Natural killer cell (primary cell): ENCODE measurements at regions not wholly inside any gene's neighbourhood (a gene's known extent, or its start where the extent isn't known, plus 50 kb on each side); places are given as distances from the start of the nearest gene placed in this dataset.
"Not testable (repeated sequence)": the region's sequence is repeated elsewhere in the genome, so short reads cannot be mapped to it uniquely, and the experiment has no call there.

Source experiments
- ATAC-seq, 3 donors: fragments of 150-1000 bp in 2 of 3; fragments of 200-7000 bp in 1 of 3; cut with Tn5 transposase; 1 replicate in 1 of 3; 2 replicates in 2 of 3; pipeline ENCODE4 v1.10.0; 2021; ENCODE audit warnings: mild to moderate bottlenecking in 2 of 3, moderate library complexity in 2 of 3
- DNase-seq, 2 donors: peaks; one replicate each; pipeline versions ENCODE4 v3.0.0 to v3.0.0-alpha.2; 2013 to 2021; ENCODE audit warnings: mixed read lengths in 1 of 2
- H3K27ac ChIP-seq: one replicate; pipeline ENCODE4 v1.5.1; 2013; ENCODE audit warnings: mild to moderate bottlenecking, low read length
- H3K27me3 ChIP-seq: one replicate; pipeline ENCODE4 v1.6.1; 2013; ENCODE audit warnings: low read length; ENCODE audit not compliant: control insufficient read depth, insufficient read depth
- H3K36me3 ChIP-seq: one replicate; pipeline ENCODE4 v1.6.1; 2013; ENCODE audit warnings: low read length; ENCODE audit not compliant: control insufficient read depth, insufficient read depth
- H3K4me1 ChIP-seq: one replicate; pipeline ENCODE4 v1.6.1; 2013; ENCODE audit warnings: low read length; ENCODE audit not compliant: control insufficient read depth, insufficient read depth
- H3K4me3 ChIP-seq: one replicate; pipeline ENCODE4 v1.5.1; 2013; ENCODE audit warnings: low read length
- H3K9me3 ChIP-seq: one replicate; pipeline ENCODE4 v1.6.1; 2013; ENCODE audit warnings: low read length; ENCODE audit not compliant: control insufficient read depth, insufficient read depth
- H3K27ac Mint-ChIP-seq, 2 donors: one replicate each; pipeline ENCODE4 v1.8.0; 2022; ENCODE audit warnings: mild to moderate bottlenecking in 2 of 2, mixed read lengths in 2 of 2, moderate library complexity in 1 of 2
- H3K27me3 Mint-ChIP-seq, 2 donors: one replicate each; pipeline ENCODE4 v1.8.0; 2022; ENCODE audit warnings: low read depth in 2 of 2, mixed read lengths in 2 of 2
- H3K36me3 Mint-ChIP-seq: one replicate; pipeline ENCODE4 v1.8.0; 2022; ENCODE audit warnings: mixed read lengths
- H3K4me1 Mint-ChIP-seq, 2 donors: one replicate each; pipeline ENCODE4 v1.8.0; 2022; ENCODE audit warnings: mixed read lengths in 2 of 2
- H3K4me3 Mint-ChIP-seq: one replicate; pipeline ENCODE4 v1.8.0; 2022; ENCODE audit warnings: mild to moderate bottlenecking, moderate library complexity, mixed read lengths
- H3K9me3 Mint-ChIP-seq, 2 donors: one replicate each; pipeline ENCODE4 v1.8.0; 2022; ENCODE audit warnings: mixed read lengths in 2 of 2
- WGBS: methylation state at CpG from one replicate; pipeline ENCODE4 v1.1.7; 2013; ENCODE audit warnings: missing lambda C conversion rate; ENCODE audit not compliant: insufficient coverage; 5-methylcytosine and 5-hydroxymethylcytosine counted together
- intact Hi-C: fragments of 100-400 bp; cut with micrococcal nuclease; formaldehyde crosslinking; loops from one replicate; pipeline ENCODE4 v1.14.2; 2022
- TF ChIP-seq, protein P1 (sequence below): fragments of 200-600 bp; IDR thresholded peaks from one replicate; pipeline ENCODE4 v1.8.0; 2022; ENCODE audit warnings: antibody characterized with exemption

DNA sequence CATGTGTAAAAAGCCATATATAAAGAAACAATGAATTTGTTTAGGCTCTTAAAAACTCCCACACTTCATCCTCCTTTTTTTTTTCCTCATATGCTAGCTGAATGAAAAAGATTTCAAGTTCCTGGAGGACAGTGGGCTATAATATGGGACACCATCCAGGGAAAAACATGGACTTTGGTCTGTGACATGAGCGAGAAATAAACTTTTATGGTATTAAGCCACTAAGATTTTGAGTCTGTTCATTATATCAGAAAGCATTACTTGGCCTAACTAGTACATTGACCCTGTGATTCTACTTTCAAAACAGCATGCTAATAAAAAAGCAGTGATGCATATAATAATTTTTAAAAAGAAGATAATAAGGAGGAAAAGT, 392.3 kb upstream of the CAMK1G start:
- H3K36me3 Mint-ChIP-seq, result peaks cover 6% of the 10 kb centered on the region

DNA sequence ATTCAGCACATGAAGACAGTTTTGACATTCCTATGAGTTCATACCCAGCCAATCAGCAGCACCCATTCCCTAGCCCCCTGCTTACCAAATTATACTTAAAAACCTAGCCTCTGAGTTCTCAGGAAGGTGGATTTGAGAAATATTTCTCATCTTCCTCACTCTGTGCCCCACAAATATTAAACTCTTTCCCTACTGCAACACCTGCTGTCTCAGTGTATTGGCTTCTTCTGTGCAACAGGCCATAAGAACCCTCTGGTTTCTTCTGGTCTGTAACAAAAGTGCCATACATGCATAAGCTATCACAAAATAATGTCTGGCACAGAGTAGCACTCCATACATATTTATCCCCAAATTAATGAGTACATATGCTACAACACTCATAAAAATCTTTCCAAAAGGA, 387.4 kb upstream of the CAMK1G start:
- no peaks in the 10 kb centered on the region for H3K36me3 ChIP-seq
- H3K4me3 ChIP-seq, result no peak overlapping the region
- H3K4me1 ChIP-seq, result no peaks in the 10 kb centered on the region
- no peak overlapping the region for H3K27ac ChIP-seq
- peaks cover 10 to 12% of the 10 kb centered on the region in 2 donors for H3K9me3 Mint-ChIP-seq
- peaks cover 12% of the 10 kb centered on the region for H3K36me3 Mint-ChIP-seq
- H3K27ac Mint-ChIP-seq, result no peak overlapping the region
- TF ChIP-seq, protein P1, sequence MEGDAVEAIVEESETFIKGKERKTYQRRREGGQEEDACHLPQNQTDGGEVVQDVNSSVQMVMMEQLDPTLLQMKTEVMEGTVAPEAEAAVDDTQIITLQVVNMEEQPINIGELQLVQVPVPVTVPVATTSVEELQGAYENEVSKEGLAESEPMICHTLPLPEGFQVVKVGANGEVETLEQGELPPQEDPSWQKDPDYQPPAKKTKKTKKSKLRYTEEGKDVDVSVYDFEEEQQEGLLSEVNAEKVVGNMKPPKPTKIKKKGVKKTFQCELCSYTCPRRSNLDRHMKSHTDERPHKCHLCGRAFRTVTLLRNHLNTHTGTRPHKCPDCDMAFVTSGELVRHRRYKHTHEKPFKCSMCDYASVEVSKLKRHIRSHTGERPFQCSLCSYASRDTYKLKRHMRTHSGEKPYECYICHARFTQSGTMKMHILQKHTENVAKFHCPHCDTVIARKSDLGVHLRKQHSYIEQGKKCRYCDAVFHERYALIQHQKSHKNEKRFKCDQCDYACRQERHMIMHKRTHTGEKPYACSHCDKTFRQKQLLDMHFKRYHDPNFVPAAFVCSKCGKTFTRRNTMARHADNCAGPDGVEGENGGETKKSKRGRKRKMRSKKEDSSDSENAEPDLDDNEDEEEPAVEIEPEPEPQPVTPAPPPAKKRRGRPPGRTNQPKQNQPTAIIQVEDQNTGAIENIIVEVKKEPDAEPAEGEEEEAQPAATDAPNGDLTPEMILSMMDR, result no peak
- H3K27me3 ChIP-seq, result no peaks in the 10 kb centered on the region
- H3K27me3 Mint-ChIP-seq, result peaks cover 0 to 2% of the 10 kb centered on the region in 2 donors
- H3K4me1 Mint-ChIP-seq, result no peaks in the 10 kb centered on the region
- H3K4me3 Mint-ChIP-seq, result no peak overlapping the region
- H3K9me3 ChIP-seq, result peaks cover 11% of the 10 kb centered on the region
- intact Hi-C loops, result no loop called here
- DNase-seq (no peak), ATAC-seq (no peak)

More for the DNA sequence above, 392.3 kb upstream of the CAMK1G start:
- Histone ChIP-seq H3K9me3 (peaks cover 10% of the 10 kb centered on the region), H3K27me3 (no peaks in the 10 kb centered on the region), H3K36me3 (no peaks in the 10 kb centered on the region), H3K4me1 (no peaks in the 10 kb centered on the region), H3K27ac (no peak overlapping the region), H3K4me3 (no peak overlapping the region)
- Mint-ChIP-seq H3K4me1 (no peaks in the 10 kb centered on the region), H3K27me3 (no peaks in the 10 kb centered on the region), H3K27ac (no peak overlapping the region), H3K4me3 (no peak overlapping the region), H3K9me3 (peaks cover 7% of the 10 kb centered on the region in 2 donors)
- WGBS, result 70% methylated on average over 1 of the region's 1 CpG
- TF ChIP-seq, protein P1, result no peak
- intact Hi-C loops, result no loop called here
- no peak for ATAC-seq
- DNase-seq, result no peak

DNA sequence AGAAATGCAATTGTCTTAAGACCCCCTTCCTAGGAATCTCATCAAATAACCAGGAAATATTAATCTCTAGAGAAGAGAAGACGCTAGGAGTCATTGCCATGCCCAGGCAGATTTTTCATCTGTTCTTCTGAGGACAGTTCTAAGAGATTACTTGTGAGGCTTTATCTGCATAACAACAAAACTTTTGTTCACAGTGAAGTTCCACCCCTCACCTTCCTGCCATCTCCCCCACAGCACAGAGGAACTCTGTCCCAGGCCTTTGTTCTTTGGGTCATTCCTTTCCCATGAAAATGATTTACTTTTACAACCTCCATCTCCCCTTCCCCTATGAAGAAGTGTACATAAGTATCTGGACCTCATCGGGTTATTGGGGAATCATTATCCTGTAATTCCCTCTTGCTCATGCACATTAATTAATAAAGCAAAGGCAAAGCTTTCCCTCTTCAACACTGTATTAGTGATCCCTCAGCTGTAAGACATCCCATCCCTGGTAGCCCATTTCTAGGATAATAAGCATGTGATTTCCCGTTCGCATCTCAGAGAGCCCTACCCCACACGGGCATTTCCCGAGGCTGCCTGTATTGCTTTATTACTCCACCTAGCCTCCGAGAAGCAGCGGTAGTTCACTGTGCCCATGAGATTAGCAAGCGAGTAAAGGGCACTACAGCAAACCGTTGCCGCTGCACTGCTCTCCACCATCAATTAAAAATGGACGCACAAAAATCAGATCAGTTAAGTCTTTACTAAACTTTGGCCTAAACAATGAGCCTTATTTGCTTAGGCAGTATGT, 384.4 kb upstream of the CAMK1G start:
- 71% methylated on average over 10 of the region's 12 CpGs for WGBS
- Mint-ChIP-seq H3K9me3 (peaks cover 10 to 12% of the 10 kb centered on the region in 2 donors), H3K36me3 (peaks cover 12% of the 10 kb centered on the region), H3K27me3 (peaks cover 0 to 2% of the 10 kb centered on the region in 2 donors), H3K4me1 (no peaks in the 10 kb centered on the region), H3K27ac (no peak overlapping the region), H3K4me3 (no peak overlapping the region)
- peaks cover 11% of the 10 kb centered on the region for H3K9me3 ChIP-seq
- no peaks in the 10 kb centered on the region for H3K4me1 ChIP-seq
- TF ChIP-seq, protein P1, result no peak
- intact Hi-C loops, result no loop called here
- no peak overlapping the region for H3K27ac ChIP-seq
- no peaks in the 10 kb centered on the region for H3K36me3 ChIP-seq
- ATAC-seq, result no peak
- DNase-seq, result no peak
- H3K27me3 ChIP-seq, result no peaks in the 10 kb centered on the region
- H3K4me3 ChIP-seq, result no peak overlapping the region

DNA sequence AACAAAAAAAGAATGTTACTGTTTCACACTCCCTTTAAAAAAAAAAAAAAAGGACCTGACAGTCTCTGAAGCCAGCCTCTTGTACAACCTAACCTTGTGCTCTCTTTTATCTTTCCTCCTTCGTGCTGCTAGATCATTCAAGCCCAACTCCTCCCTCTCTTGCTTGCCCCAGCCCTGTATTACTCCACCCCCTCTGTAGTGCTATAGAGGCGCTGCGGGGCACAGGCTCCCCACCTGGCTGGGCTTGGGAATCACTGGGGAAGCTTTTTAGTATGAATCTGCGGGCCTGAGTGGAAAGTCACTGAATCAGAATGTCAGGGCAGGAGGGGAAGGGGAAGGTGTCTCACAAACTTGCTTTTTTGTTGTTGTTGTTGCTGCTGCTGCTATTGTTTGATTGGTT, 383.7 kb upstream of the CAMK1G start:
- H3K27me3 ChIP-seq, result no peaks in the 10 kb centered on the region
- no peaks in the 10 kb centered on the region for H3K36me3 ChIP-seq
- H3K27me3 Mint-ChIP-seq, result peaks cover 0 to 2% of the 10 kb centered on the region in 2 donors
- no peak overlapping the region for H3K27ac Mint-ChIP-seq
- peaks cover 10 to 12% of the 10 kb centered on the region in 2 donors for H3K9me3 Mint-ChIP-seq
- H3K4me3 Mint-ChIP-seq, result no peak overlapping the region
- H3K4me3 ChIP-seq, result no peak overlapping the region
- ATAC-seq, result no peak
- no peak overlapping the region for H3K27ac ChIP-seq
- H3K36me3 Mint-ChIP-seq, result peaks cover 12% of the 10 kb centered on the region
- 63% methylated on average over 4 of the region's 4 CpGs for WGBS
- no peak for DNase-seq
- H3K4me1 Mint-ChIP-seq, result no peaks in the 10 kb centered on the region
- TF ChIP-seq, protein P1, result no peak
- H3K4me1 ChIP-seq, result no peaks in the 10 kb centered on the region
- intact Hi-C loops, result no loop called here
- peaks cover 11% of the 10 kb centered on the region for H3K9me3 ChIP-seq

DNA sequence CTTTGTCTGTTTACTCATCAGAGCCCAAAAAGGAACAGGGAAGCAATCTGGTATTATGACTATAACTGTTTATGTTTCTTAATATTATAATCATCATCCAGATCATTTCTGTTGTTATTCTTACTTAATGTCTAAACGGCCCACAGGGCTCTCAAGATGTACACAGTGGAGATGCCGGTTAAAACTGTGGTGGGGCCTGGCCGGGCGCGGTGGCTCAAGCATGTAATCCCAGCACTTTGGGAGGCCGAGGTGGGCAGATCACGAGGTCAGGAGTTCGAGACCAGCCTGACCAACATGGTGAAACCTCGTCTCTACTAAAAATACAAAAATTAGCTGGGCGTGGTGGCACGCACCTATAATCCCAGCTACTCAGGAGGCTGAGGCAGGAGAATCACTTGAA, 381.2 kb upstream of the CAMK1G start:
- ATAC-seq, H3K4me1 ChIP-seq, H3K9me3 Mint-ChIP-seq, H3K27me3 ChIP-seq, H3K4me3 ChIP-seq, H3K27ac ChIP-seq, intact Hi-C loops, H3K27ac Mint-ChIP-seq, H3K36me3 ChIP-seq, H3K4me3 Mint-ChIP-seq, H3K36me3 Mint-ChIP-seq, H3K4me1 Mint-ChIP-seq, DNase-seq, H3K9me3 ChIP-seq: not testable (repeated sequence)
- H3K27me3 Mint-ChIP-seq, result peaks cover 7 to 16% of the 10 kb centered on the region in 2 donors
- 85% methylated on average over 10 of the region's 11 CpGs for WGBS
